AG09319 (cell line): ENCODE measurements at regions not wholly inside any gene's neighbourhood (a gene's known extent, or its start where the extent isn't known, plus 50 kb on each side); places are given as distances from the start of the nearest gene placed in this dataset.

Source experiments
- DNase-seq: peaks from one replicate; pipeline ENCODE4 v3.0.0-alpha.2; 2010; ENCODE audit warnings: low read depth; ENCODE audit errors: extremely low read depth
- TF ChIP-seq, protein P1 (sequence below): IDR thresholded peaks from 2 replicates; pipeline ENCODE4 v1.5.1; 2011; ENCODE audit warnings: low read depth, mild to moderate bottlenecking, inconsistent platforms, low read length, moderate library complexity

DNA sequence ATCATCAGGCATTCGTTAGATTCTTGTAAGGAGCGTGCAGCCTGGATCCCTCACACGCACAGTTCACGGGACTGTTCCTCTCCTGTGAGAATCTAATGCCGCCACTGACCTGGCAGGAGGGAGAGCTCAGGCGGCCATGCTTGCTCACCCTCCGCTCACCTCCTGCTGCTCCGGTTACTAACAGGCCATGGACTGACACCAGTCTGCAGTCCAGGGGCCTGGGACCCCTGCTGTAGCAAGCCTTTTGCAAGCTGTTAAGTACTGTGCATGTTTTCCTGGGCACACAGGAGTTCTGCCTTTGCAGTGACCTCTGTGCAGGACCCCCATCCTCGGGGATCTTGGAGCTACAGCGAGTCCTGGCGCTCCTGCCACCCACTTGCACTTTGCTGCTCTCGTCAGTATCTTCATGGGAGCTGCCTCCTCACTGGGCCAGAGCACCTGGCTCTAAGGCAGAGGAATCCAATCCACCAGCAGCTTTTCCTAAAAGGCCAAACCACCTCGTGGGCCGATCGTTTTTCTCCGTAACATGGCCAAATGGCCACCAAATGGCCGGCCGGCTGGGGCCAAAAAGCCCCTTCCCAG, 230.6 kb downstream of the FOXL1 start:
- no peak for DNase-seq
- TF ChIP-seq, protein P1, sequence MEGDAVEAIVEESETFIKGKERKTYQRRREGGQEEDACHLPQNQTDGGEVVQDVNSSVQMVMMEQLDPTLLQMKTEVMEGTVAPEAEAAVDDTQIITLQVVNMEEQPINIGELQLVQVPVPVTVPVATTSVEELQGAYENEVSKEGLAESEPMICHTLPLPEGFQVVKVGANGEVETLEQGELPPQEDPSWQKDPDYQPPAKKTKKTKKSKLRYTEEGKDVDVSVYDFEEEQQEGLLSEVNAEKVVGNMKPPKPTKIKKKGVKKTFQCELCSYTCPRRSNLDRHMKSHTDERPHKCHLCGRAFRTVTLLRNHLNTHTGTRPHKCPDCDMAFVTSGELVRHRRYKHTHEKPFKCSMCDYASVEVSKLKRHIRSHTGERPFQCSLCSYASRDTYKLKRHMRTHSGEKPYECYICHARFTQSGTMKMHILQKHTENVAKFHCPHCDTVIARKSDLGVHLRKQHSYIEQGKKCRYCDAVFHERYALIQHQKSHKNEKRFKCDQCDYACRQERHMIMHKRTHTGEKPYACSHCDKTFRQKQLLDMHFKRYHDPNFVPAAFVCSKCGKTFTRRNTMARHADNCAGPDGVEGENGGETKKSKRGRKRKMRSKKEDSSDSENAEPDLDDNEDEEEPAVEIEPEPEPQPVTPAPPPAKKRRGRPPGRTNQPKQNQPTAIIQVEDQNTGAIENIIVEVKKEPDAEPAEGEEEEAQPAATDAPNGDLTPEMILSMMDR = no peak

DNA sequence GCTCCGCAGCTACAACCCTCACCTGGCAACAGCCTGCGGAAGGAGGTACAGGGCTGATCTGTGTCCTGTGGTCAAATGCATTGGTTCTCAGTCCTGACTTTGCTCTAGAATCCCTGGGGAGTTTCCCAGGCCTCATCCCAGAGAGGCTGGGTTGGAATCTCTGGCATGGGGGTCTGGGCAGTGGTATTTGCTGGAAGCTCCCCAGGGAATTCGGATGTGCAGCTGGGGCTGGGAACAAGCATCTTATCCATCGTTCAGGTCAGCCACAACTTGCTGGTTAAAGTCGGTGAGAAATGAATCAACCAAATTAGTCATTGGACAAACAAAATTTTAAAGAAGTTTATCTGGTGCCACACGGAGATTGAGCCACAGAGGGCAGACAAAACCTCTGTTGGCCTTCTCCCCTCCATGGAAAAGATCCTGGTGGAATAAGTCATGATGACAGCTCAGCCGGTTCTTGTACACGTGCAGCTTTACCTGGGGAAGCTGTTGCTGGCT, 231.2 kb downstream of the FOXL1 start:
- peak; percentile 4 for DNase-seq
- TF ChIP-seq, protein P1 = no peak

DNA sequence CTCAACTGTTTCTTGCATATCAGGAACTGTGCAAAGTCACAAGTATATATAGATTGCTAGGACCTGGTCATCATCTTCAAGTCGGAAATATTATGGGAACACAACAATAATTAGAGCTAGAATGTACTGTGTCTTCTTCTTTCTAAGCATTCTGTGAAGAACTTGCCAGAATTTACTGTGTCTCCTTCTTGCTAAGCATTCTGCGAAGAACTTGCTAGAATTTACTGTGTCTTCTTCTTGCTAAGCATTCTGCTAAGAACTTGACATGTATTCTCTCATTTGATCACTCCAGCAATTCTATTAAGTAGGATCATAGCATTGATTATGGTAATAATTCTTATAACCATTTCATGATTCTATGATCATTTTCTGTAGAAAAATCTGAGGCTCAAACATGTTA, 231.7 kb downstream of the FOXL1 start:
- TF ChIP-seq, protein P1 = no peak
- DNase-seq = no peak

DNA sequence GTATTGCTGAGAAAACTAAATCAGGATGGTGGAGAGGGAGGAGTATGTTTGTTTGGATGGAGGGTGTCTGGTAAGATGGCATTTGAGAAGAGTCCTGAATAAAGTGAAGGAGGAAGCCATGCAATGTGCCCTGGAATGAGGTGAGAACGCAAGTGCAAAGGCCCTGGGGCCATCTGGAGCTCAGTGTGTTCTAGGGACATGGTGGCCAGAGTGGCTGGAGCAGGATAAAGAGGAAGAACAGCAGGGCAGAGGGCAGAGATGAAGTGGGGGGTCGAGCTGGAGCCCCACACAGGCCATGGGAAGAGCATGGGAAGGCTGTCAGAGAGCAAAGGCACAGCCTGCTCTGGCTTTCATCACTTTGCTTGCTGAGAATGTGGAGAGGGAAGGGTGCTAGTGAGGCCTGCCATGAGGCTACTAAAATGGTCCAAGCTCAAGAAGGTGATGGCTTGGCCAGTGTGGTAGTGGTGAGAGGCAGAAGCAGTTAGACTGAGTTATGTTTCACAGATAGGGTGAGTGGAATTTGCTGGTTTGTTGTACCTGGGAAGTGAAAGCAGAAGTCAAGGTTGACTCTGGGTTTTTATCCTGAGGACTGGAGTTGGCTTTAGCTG, 234.1 kb downstream of the FOXL1 start:
- TF ChIP-seq, protein P1 = no peak
- no peak for DNase-seq

DNA sequence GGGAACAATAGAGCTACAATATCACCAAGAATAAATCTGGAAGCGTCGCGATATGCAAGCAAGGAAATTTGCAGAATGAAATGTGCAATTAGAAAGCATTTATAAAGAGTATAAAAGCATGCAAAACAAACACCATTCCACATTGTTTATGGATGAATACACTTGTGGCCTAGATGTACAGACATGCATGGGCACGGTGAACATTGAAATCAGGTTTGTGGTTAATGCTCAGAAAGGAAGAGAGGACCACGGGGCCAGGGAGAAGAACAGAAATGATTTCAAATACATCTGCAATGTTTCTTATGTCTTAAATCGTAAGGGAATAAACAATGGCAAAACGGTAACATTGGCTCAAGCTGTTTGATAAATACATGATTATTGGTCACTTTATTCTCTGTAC, 235.9 kb downstream of the FOXL1 start:
- DNase-seq = no peak
- TF ChIP-seq, protein P1 = no peak

DNA sequence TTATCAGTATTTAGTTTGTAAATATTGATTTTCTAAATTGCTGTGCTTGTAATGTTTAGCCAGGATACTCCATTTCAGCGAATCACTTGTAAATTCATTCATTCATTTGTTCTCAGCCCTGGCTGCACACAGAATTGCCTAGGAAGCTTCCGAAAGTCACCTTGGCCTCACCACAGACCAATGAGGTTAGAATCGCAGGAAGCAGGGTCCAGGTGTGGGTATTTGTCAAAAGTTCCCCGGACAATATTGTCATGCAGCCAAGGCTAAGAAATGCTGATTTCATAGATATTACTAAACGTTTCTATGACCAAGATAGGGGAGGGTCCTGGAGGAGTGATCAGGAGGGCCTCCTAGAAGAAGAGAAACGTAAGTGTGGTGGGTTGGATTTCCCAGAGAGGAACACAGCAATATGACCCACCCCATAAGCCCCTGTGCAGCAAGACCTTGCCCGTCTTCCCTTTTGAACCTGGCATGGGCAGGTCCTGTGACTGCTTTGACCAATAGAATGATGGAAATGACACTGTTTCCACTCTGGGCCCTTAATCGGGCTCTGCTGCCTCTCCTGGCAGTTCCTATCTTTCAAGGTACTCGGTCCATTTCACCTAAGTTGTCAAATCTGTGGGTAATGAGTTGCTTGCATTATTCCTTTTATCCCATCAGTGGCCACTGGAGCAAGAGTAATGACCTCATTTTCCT, 238.7 kb downstream of the FOXL1 start:
- TF ChIP-seq, protein P1 = no peak
- DNase-seq = no peak

DNA sequence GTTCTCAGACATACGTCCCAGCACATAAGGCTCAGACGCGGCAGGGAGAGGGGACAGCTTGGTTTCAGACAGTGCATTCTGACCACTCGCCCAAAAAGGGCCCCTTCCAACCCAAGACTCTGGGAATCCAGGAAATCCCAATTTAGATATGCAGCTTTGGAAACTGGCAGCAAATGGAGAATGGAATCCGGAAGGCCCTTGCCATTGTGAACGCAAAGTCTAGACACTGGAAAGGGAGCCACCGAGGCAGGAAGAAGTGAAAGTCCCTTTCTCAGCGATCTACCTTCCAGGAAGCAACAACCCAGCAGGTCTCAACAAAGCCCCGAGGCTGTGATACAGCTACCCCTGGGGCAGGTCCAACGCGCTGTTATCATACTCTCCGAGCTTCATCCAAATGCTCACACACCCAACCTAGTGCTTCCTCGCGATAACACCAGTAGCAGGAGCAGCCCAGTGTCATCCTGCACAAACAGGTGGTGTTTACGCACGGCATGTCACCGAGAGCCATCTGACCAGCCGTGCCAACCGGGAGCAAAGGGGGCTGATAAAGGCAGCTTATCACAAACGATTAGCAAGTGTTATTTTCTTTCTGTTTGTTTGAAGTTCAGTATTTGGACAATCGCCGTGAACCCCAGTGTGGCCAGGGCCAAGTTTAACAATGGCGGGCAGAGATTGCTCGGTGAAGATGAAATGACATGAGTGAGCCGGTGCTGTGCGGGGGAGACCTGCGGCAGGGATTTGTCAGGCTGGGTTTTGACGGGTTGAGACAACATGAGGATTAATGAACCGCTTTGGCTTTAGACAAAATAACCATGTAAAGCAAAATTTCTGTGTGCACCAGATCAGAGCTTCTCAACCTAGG, 240.6 kb downstream of the FOXL1 start:
- TF ChIP-seq, protein P1 = no peak
- no peak for DNase-seq
